Spinal cord (tissue), 9 donors: ENCODE measurements at regions not wholly inside any gene's neighbourhood (a gene's known extent, or its start where the extent isn't known, plus 50 kb on each side); places are given as distances from the start of the nearest gene placed in this dataset.

Experiments used
- DNase-seq, 6 donors: peaks; one replicate each; pipeline versions ENCODE4 v3.0.0 to v3.0.0-alpha.2; 2013 to 2015; ENCODE audit warnings: low spot score in 6 of 6, low read depth in 4 of 6
- H3K27ac ChIP-seq: one replicate; pipeline ENCODE4 v1.5.1; 2013; ENCODE audit warnings: low read depth, low read length, control low read depth
- H3K27me3 ChIP-seq: one replicate; pipeline ENCODE4 v1.6.1; 2013; ENCODE audit warnings: low read length; ENCODE audit not compliant: control insufficient read depth, insufficient read depth
- H3K36me3 ChIP-seq: one replicate; pipeline ENCODE4 v1.6.1; 2013; ENCODE audit warnings: low read length; ENCODE audit not compliant: control insufficient read depth, insufficient read depth
- H3K4me1 ChIP-seq: one replicate; pipeline ENCODE4 v1.6.1; 2013; ENCODE audit warnings: low read length; ENCODE audit not compliant: control insufficient read depth, insufficient read depth
- H3K4me3 ChIP-seq: one replicate; pipeline ENCODE4 v1.5.1; 2013; ENCODE audit warnings: low read depth, low read length, control low read depth
- H3K9me3 ChIP-seq: one replicate; pipeline ENCODE4 v1.6.1; 2013; ENCODE audit warnings: low read length; ENCODE audit not compliant: control insufficient read depth, insufficient read depth
- WGBS: methylation state at CpG from one replicate; pipeline ENCODE4 v1.1.5; 2013; ENCODE audit warnings: missing lambda C conversion rate; ENCODE audit not compliant: insufficient coverage; 5-methylcytosine and 5-hydroxymethylcytosine counted together
- donor health status: healthy.

DNA sequence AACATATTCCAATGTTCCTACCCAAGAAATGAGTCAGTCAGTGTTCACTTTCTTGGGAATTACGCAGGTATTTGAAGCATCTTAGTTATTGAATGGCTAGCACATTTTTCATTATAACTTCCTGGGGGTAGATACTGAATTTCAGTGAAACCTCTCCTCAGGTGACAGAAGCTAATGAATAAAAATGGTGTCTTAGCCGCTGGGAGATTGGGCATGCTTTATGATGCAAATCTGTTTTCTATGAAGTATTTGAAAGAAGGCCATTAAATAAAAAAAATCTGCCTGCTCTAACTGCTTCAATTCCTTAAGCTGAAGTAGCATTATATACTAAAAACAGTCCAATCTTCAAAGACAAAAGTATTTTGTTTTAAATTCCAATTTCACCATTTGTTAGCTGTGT, 132.8 kb upstream of the CYRIA start:
- no peaks in the 10 kb centered on the region for H3K27me3 ChIP-seq
- no peaks in the 10 kb centered on the region for H3K9me3 ChIP-seq
- H3K27ac ChIP-seq = no peak overlapping the region
- H3K4me1 ChIP-seq = no peaks in the 10 kb centered on the region
- no peaks in the 10 kb centered on the region for H3K36me3 ChIP-seq
- WGBS = no CpG with 5 or more reads among the region's 2 CpGs
- no peak overlapping the region for H3K4me3 ChIP-seq
- DNase-seq = peak in 1 of 6 donors; percentile 48

DNA sequence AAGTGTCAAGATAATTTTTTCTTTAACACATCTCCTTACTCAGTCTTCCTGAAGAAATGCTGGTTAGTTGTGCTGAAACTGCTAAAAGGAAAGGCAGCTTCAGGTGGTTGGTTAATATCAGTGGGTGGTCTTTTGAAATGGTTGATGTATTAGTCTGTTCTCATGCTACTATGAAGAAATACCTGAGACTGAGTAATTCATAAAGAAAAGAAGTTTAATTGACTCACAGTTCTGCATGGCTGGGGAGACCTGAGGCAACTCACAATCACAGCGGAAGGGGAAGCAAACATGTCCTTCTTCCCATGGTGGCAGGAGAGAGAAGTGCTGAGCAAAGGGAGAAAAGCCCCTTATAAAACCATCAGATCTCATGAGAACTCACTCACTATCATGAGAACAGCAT, 125.9 kb upstream of the CYRIA start:
- WGBS = no CpG with 5 or more reads among the region's 1 CpG
- Histone ChIP-seq H3K4me1 (no peaks in the 10 kb centered on the region), H3K4me3 (no peak overlapping the region), H3K36me3 (no peaks in the 10 kb centered on the region), H3K27me3 (no peaks in the 10 kb centered on the region), H3K27ac (no peak overlapping the region), H3K9me3 (no peaks in the 10 kb centered on the region)
- DNase-seq = no peak

DNA sequence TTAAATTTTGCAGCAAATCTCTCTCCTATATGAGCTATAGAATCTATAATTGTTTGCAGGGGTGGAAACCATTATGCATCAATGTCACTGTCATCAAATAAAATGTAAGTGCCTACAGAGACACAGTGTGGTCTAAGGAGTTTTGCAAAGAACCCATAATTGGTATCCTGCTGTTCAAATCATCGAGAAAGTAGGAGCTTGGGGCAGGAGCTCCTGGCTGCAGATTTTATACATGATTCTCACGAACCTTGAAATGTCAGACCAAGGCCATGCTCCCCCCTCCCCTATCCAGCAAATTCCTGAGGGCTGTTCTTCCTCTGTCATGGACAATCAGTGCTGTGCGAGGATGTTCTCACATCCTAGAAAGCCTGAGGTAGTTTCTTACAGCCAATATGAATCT, 119.5 kb upstream of the CYRIA start:
- 44% methylated on average over 3 of the region's 3 CpGs for WGBS
- Histone ChIP-seq H3K27ac (no peak overlapping the region), H3K36me3 (no peaks in the 10 kb centered on the region), H3K4me3 (no peak overlapping the region), H3K4me1 (no peaks in the 10 kb centered on the region), H3K9me3 (no peaks in the 10 kb centered on the region), H3K27me3 (no peaks in the 10 kb centered on the region)
- peak in 1 of 6 donors; percentile 65 for DNase-seq

DNA sequence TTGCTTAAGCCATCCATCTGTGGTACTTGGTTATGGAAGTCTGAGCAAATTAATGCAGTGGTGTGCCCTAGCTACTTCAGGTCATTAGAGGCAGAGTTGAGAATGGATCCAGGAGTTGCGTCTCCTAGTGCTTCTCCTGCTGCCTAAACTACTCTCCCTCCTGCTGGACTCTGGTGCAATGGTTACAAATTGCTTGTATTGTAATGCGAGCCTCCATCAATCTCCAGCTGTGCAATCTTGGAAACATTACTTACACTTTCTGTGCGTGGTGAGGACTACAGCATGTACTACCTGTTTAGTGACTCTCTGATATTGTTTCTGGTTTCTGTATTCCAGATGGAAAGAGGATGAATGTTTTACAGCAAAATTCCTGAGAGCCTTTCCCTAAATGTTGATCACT, 119.0 kb upstream of the CYRIA start:
- H3K4me3 ChIP-seq = no peak overlapping the region
- H3K27ac ChIP-seq = no peak overlapping the region
- no peaks in the 10 kb centered on the region for H3K36me3 ChIP-seq
- WGBS = no CpG with 5 or more reads among the region's 3 CpGs
- no peaks in the 10 kb centered on the region for H3K4me1 ChIP-seq
- DNase-seq = peak in 1 of 6 donors; percentile 20
- H3K9me3 ChIP-seq = no peaks in the 10 kb centered on the region
- no peaks in the 10 kb centered on the region for H3K27me3 ChIP-seq

DNA sequence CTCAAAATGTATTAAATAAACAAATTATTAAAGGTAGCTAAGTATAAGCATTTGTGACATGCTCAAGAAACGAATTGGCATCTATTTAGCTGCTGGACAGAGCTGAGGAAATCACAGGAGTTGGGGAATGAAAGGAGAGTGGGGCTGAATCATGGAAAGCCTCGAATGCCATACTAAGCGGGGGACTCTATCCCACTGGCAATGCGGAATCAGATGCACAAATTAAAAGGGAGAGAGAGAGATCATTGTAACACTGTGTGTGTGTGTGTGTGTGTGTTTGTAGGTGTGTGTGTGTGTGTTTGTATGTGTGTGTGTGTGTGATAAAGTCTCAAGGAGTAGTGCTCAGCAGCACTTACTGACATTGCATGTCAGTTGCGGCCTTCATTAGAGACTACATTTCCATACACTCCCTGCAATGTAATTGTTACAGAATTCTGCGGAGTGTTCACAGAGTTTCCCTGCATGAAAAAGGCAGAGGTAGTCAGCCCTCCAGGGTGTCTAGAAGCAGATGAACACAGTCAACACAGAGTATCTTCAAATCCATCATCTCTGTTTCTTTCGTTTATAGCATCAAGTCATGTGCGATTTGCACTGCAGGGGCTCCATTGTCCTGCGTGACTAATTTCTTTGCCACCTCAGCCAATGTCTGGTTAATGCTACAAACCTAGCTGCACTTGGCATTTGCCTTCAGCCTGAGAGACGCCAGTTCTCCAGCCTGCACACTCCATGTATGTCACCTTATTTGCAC, 111.7 kb upstream of the CYRIA start:
- Histone ChIP-seq H3K27ac (no peak overlapping the region), H3K4me3 (no peak overlapping the region)
- 66% methylated on average over 8 of the region's 10 CpGs for WGBS

DNA sequence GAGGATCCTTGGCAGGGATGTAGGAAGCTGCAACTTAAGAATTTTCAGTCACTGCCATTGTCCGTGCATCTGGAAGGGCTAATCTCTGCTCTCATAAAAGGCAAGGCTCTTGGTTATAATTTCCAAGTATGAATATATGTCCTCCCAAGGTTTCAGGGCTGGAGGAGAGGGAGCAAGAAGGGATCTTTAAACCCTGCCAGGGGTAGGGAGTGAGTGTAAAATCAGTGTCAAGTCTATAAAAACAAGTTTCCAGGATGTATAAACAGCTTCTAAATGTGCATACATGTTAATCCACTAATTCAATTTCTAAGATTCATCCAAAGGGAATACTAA, 110.2 kb upstream of the CYRIA start:
- Histone ChIP-seq H3K4me3 (no peak overlapping the region), H3K27ac (no peak overlapping the region), H3K27me3 (no peaks in the 10 kb centered on the region), H3K4me1 (peaks cover 16% of the 10 kb centered on the region), H3K9me3 (no peaks in the 10 kb centered on the region), H3K36me3 (no peaks in the 10 kb centered on the region)
- 80% methylated on average over 1 of the region's 1 CpG for WGBS
- DNase-seq = no peak

More for the DNA sequence above, 111.7 kb upstream of the CYRIA start:
- H3K9me3 ChIP-seq = no peaks in the 10 kb centered on the region
- peak in 1 of 6 donors; percentile 52 for DNase-seq
- no peaks in the 10 kb centered on the region for H3K27me3 ChIP-seq
- no peaks in the 10 kb centered on the region for H3K36me3 ChIP-seq
- H3K4me1 ChIP-seq = peaks cover 16% of the 10 kb centered on the region

DNA sequence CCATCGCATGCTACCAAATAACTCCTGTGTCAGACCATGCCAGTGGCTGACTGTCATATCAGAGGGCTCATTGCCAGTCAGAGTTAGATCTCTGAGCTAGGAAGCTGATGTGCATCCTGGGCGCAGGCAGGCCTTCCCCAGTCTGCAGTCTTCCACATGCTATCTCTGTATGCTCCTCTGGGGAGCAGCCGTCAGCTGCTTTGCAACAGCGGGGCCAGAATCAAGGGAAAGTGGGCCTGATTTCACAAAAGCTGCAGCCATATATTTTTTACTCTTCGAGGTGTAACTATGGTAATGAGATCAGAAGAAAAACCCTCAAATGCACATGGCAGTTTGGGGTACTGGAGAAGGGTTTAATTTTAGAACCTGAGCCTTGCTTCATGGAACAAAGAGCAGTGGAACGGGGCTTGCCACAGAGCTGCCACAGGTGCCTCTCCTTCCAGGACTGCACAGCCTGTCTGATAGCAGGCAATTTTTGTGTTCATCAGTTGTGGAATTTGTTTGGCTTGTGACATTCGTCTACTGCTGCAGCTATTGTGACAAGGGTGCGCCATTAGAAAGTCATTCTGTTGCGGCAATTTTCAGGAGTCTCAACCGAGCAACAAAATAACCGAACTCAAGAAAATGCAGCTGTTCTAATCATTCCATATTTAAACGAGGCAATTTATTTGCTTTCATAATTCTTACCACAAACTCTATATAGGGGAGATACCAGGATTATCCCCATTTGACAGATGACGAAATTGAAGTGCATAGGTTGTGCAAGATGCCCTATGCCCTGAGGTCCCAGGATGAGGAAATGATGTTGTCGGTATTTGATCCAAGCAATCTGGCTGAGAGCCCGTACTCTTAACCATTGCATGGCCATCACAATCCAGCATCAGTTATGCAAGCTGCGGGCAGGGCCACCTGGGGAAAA, 109.6 kb upstream of the CYRIA start:
- no peak overlapping the region for H3K4me3 ChIP-seq
- H3K27me3 ChIP-seq = no peaks in the 10 kb centered on the region
- DNase-seq = peak in 2 of 6 donors; percentile 82 to 92
- WGBS = 51% methylated on average over 6 of the region's 16 CpGs
- no peaks in the 10 kb centered on the region for H3K36me3 ChIP-seq
- peaks cover 16% of the 10 kb centered on the region for H3K4me1 ChIP-seq
- H3K27ac ChIP-seq = no peak overlapping the region
- H3K9me3 ChIP-seq = no peaks in the 10 kb centered on the region

DNA sequence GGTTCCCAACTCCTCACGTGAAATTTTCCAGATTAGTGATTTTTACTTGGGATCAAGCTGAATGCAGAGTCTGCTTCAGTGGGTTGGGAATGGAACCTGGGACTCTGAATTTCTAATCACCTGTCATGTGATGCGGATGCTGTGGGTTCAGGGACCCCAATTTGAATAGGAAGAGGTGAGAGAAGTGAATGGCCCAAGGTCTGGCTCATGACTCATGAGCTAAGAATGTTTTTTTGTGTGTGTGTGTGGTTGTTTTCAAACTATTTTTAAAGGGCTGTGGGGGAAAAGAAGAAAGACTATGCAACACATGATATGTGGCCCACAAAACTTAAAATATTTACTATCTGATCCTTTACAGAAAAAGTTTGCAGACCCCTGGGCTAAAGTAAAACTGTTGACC, 108.5 kb upstream of the CYRIA start:
- no peak overlapping the region for H3K27ac ChIP-seq

DNA sequence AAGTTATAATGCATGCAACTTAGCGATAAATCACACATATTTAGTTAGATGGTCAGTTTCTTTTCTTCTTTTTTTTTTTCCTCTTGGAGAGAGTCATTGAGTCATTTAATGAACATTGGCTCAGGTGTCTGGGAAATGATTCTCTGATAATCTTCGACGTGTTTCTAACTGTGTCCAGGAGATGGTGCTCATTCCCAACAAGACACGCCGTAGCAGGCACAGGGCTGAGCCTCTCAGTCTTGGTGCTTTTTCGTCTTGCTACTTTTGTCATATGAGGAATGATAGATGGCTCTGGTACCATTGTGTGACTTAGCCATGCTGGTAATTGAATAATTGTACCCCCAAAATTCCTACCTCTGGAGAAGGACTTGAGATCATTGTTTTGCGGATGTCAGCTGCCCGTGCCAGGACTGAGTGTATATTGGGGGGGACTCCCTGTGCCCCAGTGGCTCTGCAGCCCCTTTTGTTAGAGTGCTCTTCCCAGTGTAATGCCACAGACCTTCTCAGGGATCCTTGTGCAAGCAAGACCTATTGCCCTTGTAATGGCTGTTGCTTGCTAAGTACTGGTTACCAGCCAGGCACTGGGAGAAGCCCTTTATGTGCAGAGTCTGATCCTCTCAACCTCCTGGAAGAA, 107.6 kb upstream of the CYRIA start:
- DNase-seq = peak; percentile 43 to 92 (median 52)
- H3K9me3 ChIP-seq = no peaks in the 10 kb centered on the region
- H3K4me1 ChIP-seq = peaks cover 16% of the 10 kb centered on the region
- WGBS = 23% methylated on average over 6 of the region's 8 CpGs
- H3K27me3 ChIP-seq = no peaks in the 10 kb centered on the region
- H3K36me3 ChIP-seq = no peaks in the 10 kb centered on the region
- no peak overlapping the region for H3K4me3 ChIP-seq
- no peak overlapping the region for H3K27ac ChIP-seq

More for the DNA sequence above, 108.5 kb upstream of the CYRIA start:
- H3K9me3 ChIP-seq = no peaks in the 10 kb centered on the region
- no CpG with 5 or more reads among the region's 2 CpGs for WGBS
- no peak overlapping the region for H3K4me3 ChIP-seq
- peaks cover 16% of the 10 kb centered on the region for H3K4me1 ChIP-seq
- H3K36me3 ChIP-seq = no peaks in the 10 kb centered on the region
- H3K27me3 ChIP-seq = no peaks in the 10 kb centered on the region
- DNase-seq = no peak
